PC-3 (cell line): ENCODE measurements at regions not wholly inside any gene's neighbourhood (a gene's known extent, or its start where the extent isn't known, plus 50 kb on each side); places are given as distances from the start of the nearest gene placed in this dataset.

Experiments
- ATAC-seq: fragments of 200-7000 bp; cut with Tn5 transposase; 2 replicates; pipeline ENCODE4 v1.9.1; 2020; ENCODE audit warnings: mild to moderate bottlenecking, moderate library complexity
- BruUV-seq: library from RNA; stranded (reverse); fragments of 400-500 nt; replicated peaks from 2 replicates; lab custom pipeline; 2021; lab: Mats Ljungman, UMichigan
- CTCF ChIA-PET: fragments of 300-600 bp; sonication (Branson Sonifier 250); formaldehyde crosslinking; loops from one replicate; lab custom pipeline; 2022; ENCODE audit warnings: antibody characterized with exemption; lab: Charles Lee
- POLR2A ChIA-PET: fragments of 300-600 bp; sonication (Branson Sonifier 250); formaldehyde crosslinking; loops from one replicate; lab custom pipeline; 2022; ENCODE audit warnings: antibody characterized with exemption; ENCODE audit not compliant: unreplicated experiment; lab: Charles Lee
- DNase-seq: peaks from one replicate; pipeline ENCODE4 v3.0.0-alpha.2; 2015
- H2AFZ ChIP-seq: fragments of 300-600 bp; sonication (generic); 2 replicates; pipeline ENCODE4 v1.6.0; 2016; ENCODE audit warnings: antibody characterized with exemption, low read length
- H3F3A ChIP-seq: fragments of 300-600 bp; sonication (generic); one replicate; pipeline ENCODE4 v1.6.0; 2017; ENCODE audit warnings: antibody characterized with exemption, low read length, control low read depth, mild to moderate bottlenecking; ENCODE audit not compliant: unreplicated experiment
- H3K27ac ChIP-seq: fragments of 300-600 bp; sonication (generic); 2 replicates; pipeline ENCODE4 v1.5.1; 2016; ENCODE audit warnings: mild to moderate bottlenecking, low read length
- H3K27me3 ChIP-seq: fragments of 300-600 bp; sonication (generic); 2 replicates; pipeline ENCODE4 v1.6.1; 2016; ENCODE audit warnings: low read length, mixed read lengths
- H3K36me3 ChIP-seq: fragments of 300-600 bp; sonication (generic); 2 replicates; pipeline ENCODE4 v1.6.1; 2016; ENCODE audit warnings: low read depth, mixed run types, low read length, mixed read lengths
- H3K4me1 ChIP-seq: fragments of 300-600 bp; sonication (generic); 2 replicates; pipeline ENCODE4 v1.5.1; 2016; ENCODE audit warnings: low read length; ENCODE audit not compliant: insufficient read depth
- H3K4me2 ChIP-seq: fragments of 300-600 bp; sonication (generic); 2 replicates; pipeline ENCODE4 v1.6.0; 2016; ENCODE audit warnings: low read length
- H3K4me3 ChIP-seq: fragments of 300-600 bp; sonication (generic); 2 replicates; pipeline ENCODE4 v1.5.1; 2016; ENCODE audit warnings: mild to moderate bottlenecking, low read length, mixed read lengths
- H3K79me2 ChIP-seq: fragments of 300-600 bp; sonication (generic); 2 replicates; pipeline ENCODE4 v1.6.1; 2017; ENCODE audit warnings: low read length, mixed read lengths
- H3K9ac ChIP-seq: fragments of 300-600 bp; sonication (generic); 2 replicates; pipeline ENCODE4 v1.6.0; 2016; ENCODE audit warnings: mild to moderate bottlenecking, low read length
- H3K9me2 ChIP-seq: fragments of 300-600 bp; sonication (generic); replicated peaks from 2 replicates; pipeline ENCODE4 v1.6.1; 2016; ENCODE audit warnings: mixed run types, low read length, mixed read lengths
- H3K9me3 ChIP-seq: fragments of 300-600 bp; sonication (generic); 2 replicates; pipeline ENCODE4 v1.6.1; 2016; ENCODE audit warnings: low read length, mixed read lengths
- H4K20me1 ChIP-seq: fragments of 300-600 bp; sonication (generic); 2 replicates; pipeline ENCODE4 v1.6.1; 2016; ENCODE audit warnings: low read length, mixed read lengths
- CTCF ChIP-seq: fragments of 300-600 bp; sonication (generic); conservative IDR thresholded peaks from 2 replicates; pipeline ENCODE4 v1.5.1; 2017; ENCODE audit warnings: antibody characterized with exemption, low read depth, mild to moderate bottlenecking, low read length
- EZH2 ChIP-seq: fragments of 300-600 bp; sonication (generic); IDR thresholded peaks from one replicate; pipeline ENCODE4 v1.6.1; 2017; ENCODE audit warnings: antibody characterized with exemption, mild to moderate bottlenecking, low read length; ENCODE audit not compliant: unreplicated experiment
- EZH2phosphoT487 ChIP-seq: fragments of 300-600 bp; sonication (generic); IDR thresholded peaks from 2 replicates; pipeline ENCODE4 v1.6.1; 2018; ENCODE audit warnings: mild to moderate bottlenecking, antibody characterized with exemption, low read length, borderline replicate concordance
- intact Hi-C: fragments of 100-400 bp; cut with micrococcal nuclease; formaldehyde crosslinking; loops from 2 replicates; pipeline ENCODE4 v1.9.0; 2023

GRCh38 chr4:126386512-126386911 is 1071.8 kb downstream of the FAT4 start:
- Histone ChIP-seq H3K36me3 (no peaks in the 10 kb centered on the region), H3K79me2 (no peaks in the 10 kb centered on the region), H3K27me3 (no peaks in the 10 kb centered on the region), H2AFZ (no peak overlapping the region), H3K4me1 (no peaks in the 10 kb centered on the region), H3K9ac (no peak overlapping the region), H3K4me2 (no peak overlapping the region), H3K9me2 (no peaks in the 10 kb centered on the region), H3K9me3 (no peaks in the 10 kb centered on the region), H4K20me1 (no peaks in the 10 kb centered on the region), H3K4me3 (no peak overlapping the region), H3F3A (no peaks in the 10 kb centered on the region), H3K27ac (no peak overlapping the region)
- peak; percentile 71 for ATAC-seq
- intact Hi-C loops: no loop called here
- TF ChIP-seq EZH2 (no peak), CTCF (no peak), EZH2phosphoT487 (no peak)
- CTCF ChIA-PET: no interaction called here
- peak; percentile 27 for DNase-seq
- POLR2A ChIA-PET: no interaction called here
- BruUV-seq: no TSS peak

- CTCF ChIA-PET: no interaction called here
Measured at GRCh38 chr4:126395664-126396063, 1080.9 kb downstream of the FAT4 start.

More at GRCh38 chr4:126395664-126396063, 1080.9 kb downstream of the FAT4 start:
- ATAC-seq: no peak
- no peak overlapping the region for H3K9ac ChIP-seq
- no peak overlapping the region for H3K4me3 ChIP-seq
- TF ChIP-seq EZH2: no peak
- TF ChIP-seq EZH2phosphoT487: no peak
- TF ChIP-seq CTCF: no peak
- no peak overlapping the region for H2AFZ ChIP-seq
- H3F3A ChIP-seq: no peaks in the 10 kb centered on the region
- H3K9me3 ChIP-seq: no peaks in the 10 kb centered on the region
- H4K20me1 ChIP-seq: no peaks in the 10 kb centered on the region
- no peaks in the 10 kb centered on the region for H3K4me1 ChIP-seq
- no peaks in the 10 kb centered on the region for H3K79me2 ChIP-seq
- no peak for DNase-seq
- no peaks in the 10 kb centered on the region for H3K27me3 ChIP-seq
- H3K36me3 ChIP-seq: no peaks in the 10 kb centered on the region
- no peak overlapping the region for H3K4me2 ChIP-seq
- POLR2A ChIA-PET: no interaction called here
- no peak overlapping the region for H3K27ac ChIP-seq
- BruUV-seq: no TSS peak
- intact Hi-C loops: loop anchor here (10.0 kb wide), 1 partner anchor 611 kb away; no protein-coding TSS in a partner anchor
- H3K9me2 ChIP-seq: no peaks in the 10 kb centered on the region
